Mucosa of descending colon (tissue), 3 donors: ENCODE measurements at regions not wholly inside any gene's neighbourhood (a gene's known extent, or its start where the extent isn't known, plus 50 kb on each side); places are given as distances from the start of the nearest gene placed in this dataset.
A peak's percentile ranks its signal among the peaks of the same experiment; 100 is the strongest.

ENCODE experiments used
- ATAC-seq: fragments of 200-7000 bp; cut with Tn5 transposase; one replicate; pipeline ENCODE4 v1.9.1; 2020; ENCODE audit warnings: mild to moderate bottlenecking, moderate library complexity
- DNase-seq, 3 donors: peaks; one replicate each; pipeline ENCODE4 v3.0.0-alpha.2; 2020
- H3K36me3 ChIP-seq: fragments of 200-600 bp; one replicate; pipeline ENCODE4 v1.8.0; 2021; ENCODE audit warnings: low read depth, mild to moderate bottlenecking
- H3K4me1 ChIP-seq: fragments of 200-600 bp; one replicate; pipeline ENCODE4 v1.8.0; 2021; ENCODE audit warnings: low read depth, mild to moderate bottlenecking
- H3K4me3 ChIP-seq: fragments of 200-600 bp; one replicate; pipeline ENCODE4 v1.8.0; 2021; ENCODE audit warnings: mild to moderate bottlenecking
- H3K9me3 ChIP-seq: fragments of 200-600 bp; one replicate; pipeline ENCODE4 v1.8.0; 2021; ENCODE audit warnings: mild to moderate bottlenecking
- CTCF ChIP-seq: fragments of 200-600 bp; IDR thresholded peaks from one replicate; pipeline ENCODE4 v1.8.0; 2022; ENCODE audit warnings: antibody characterized with exemption, mild to moderate bottlenecking
- intact Hi-C, 2 donors: fragments of 100-400 bp; cut with DNase I in 1 of 2; cut with micrococcal nuclease in 1 of 2; formaldehyde crosslinking; loops; one replicate each; pipeline versions ENCODE4 v1.11.0 to v1.11.1; 2022; cut with DNase I, micrococcal nuclease
- donor health status: DM: no; HTN: no; CAD: no; lungs with moderate emphysema.
- donor health status: DM: no; HTN: no; CAD: no.
- donor health status: DM: no; HTN: yes; CAD: no.

GRCh38 chr6:122297010-122297409 is 102.4 kb upstream of the HSF2 start:
- ATAC-seq: no peak
- Histone ChIP-seq H3K36me3 (no peaks in the 10 kb centered on the region), H3K4me3 (no peak overlapping the region), H3K4me1 (no peaks in the 10 kb centered on the region), H3K9me3 (no peaks in the 10 kb centered on the region)
- TF ChIP-seq CTCF: no peak
- intact Hi-C loops: no loop called here
- no peak for DNase-seq

- DNase-seq (no peak), ATAC-seq (no peak)
Observed at GRCh38 chr6:122302067-122302466, 97.4 kb upstream of the HSF2 start.

GRCh38 chr6:122307577-122307976 is 91.9 kb upstream of the HSF2 start:
- ATAC-seq: no peak
- H3K36me3 ChIP-seq: no peaks in the 10 kb centered on the region
- H3K9me3 ChIP-seq: no peaks in the 10 kb centered on the region
- no peak overlapping the region for H3K4me3 ChIP-seq
- no peak for DNase-seq
- intact Hi-C loops: no loop called here
- TF ChIP-seq CTCF: no peak
- H3K4me1 ChIP-seq: no peaks in the 10 kb centered on the region

More at GRCh38 chr6:122302067-122302466, 97.4 kb upstream of the HSF2 start:
- no peak overlapping the region for H3K4me3 ChIP-seq
- TF ChIP-seq CTCF: no peak
- intact Hi-C loops: no loop called here
- H3K4me1 ChIP-seq: no peaks in the 10 kb centered on the region
- H3K36me3 ChIP-seq: no peaks in the 10 kb centered on the region
- no peaks in the 10 kb centered on the region for H3K9me3 ChIP-seq

- peak in 1 of 3 donors; percentile 12 for DNase-seq
- H3K36me3 ChIP-seq: no peaks in the 10 kb centered on the region
- no peak overlapping the region for H3K4me3 ChIP-seq
- H3K4me1 ChIP-seq: no peaks in the 10 kb centered on the region
- no peak for TF ChIP-seq CTCF
- no peak for ATAC-seq
- intact Hi-C loops: no loop called here
- H3K9me3 ChIP-seq: no peaks in the 10 kb centered on the region
Observed at GRCh38 chr6:122308074-122308473, 91.4 kb upstream of the HSF2 start.

- H3K4me3 ChIP-seq: no peak overlapping the region
- no peak for ATAC-seq
- no peaks in the 10 kb centered on the region for H3K4me1 ChIP-seq
- no peak for TF ChIP-seq CTCF
- H3K36me3 ChIP-seq: no peaks in the 10 kb centered on the region
- DNase-seq: no peak
- intact Hi-C loops: no loop called here
- H3K9me3 ChIP-seq: no peaks in the 10 kb centered on the region
Observed at GRCh38 chr6:122315842-122316241, 83.6 kb upstream of the HSF2 start.

GRCh38 chr6:122322824-122323223 is 76.6 kb upstream of the HSF2 start:
- no peak overlapping the region for H3K4me3 ChIP-seq
- DNase-seq: peak in 1 of 3 donors; percentile 1

More at GRCh38 chr6:122322824-122323223, 76.6 kb upstream of the HSF2 start:
- TF ChIP-seq CTCF: no peak
- intact Hi-C loops: no loop called here
- Histone ChIP-seq H3K36me3 (no peaks in the 10 kb centered on the region), H3K9me3 (no peaks in the 10 kb centered on the region), H3K4me1 (no peaks in the 10 kb centered on the region)
- ATAC-seq: no peak
